Stimulated activated naive CD8-positive, alpha-beta T cell treated with anti-CD3 and anti-CD28 coated beads, Interleukin-15, amount 100 ng/mL, for 72 hours (primary cell): ENCODE measurements at regions not wholly inside any gene's neighbourhood (a gene's known extent, or its start where the extent isn't known, plus 50 kb on each side); places are given as distances from the start of the nearest gene placed in this dataset.

ENCODE experiments used
- ATAC-seq: fragments of 150-1000 bp; cut with Tn5 transposase; 2 replicates; pipeline ENCODE4 v1.10.0; 2021; ENCODE audit warnings: mild to moderate bottlenecking, moderate library complexity
- DNase-seq, 2 donors: peaks; one replicate each; pipeline ENCODE4 v3.0.0; 2021 to 2022
- H3K27ac Mint-ChIP-seq, 2 donors: one replicate each; pipeline ENCODE4 v1.8.0; 2022; ENCODE audit warnings: mild to moderate bottlenecking in 2 of 2, mixed read lengths in 2 of 2, moderate library complexity in 2 of 2
- H3K27me3 Mint-ChIP-seq: one replicate; pipeline ENCODE4 v1.8.0; 2022; ENCODE audit warnings: mixed read lengths
- H3K4me1 Mint-ChIP-seq: one replicate; pipeline ENCODE4 v1.8.0; 2022; ENCODE audit warnings: mild to moderate bottlenecking, mixed read lengths
- H3K4me3 Mint-ChIP-seq, 2 donors: one replicate each; pipeline ENCODE4 v1.8.0; 2022; ENCODE audit warnings: mild to moderate bottlenecking in 2 of 2, mixed read lengths in 2 of 2, moderate library complexity in 1 of 2
- H3K9me3 Mint-ChIP-seq, 2 donors: one replicate each; pipeline ENCODE4 v1.8.0; 2022; ENCODE audit warnings: mixed read lengths in 2 of 2

DNA sequence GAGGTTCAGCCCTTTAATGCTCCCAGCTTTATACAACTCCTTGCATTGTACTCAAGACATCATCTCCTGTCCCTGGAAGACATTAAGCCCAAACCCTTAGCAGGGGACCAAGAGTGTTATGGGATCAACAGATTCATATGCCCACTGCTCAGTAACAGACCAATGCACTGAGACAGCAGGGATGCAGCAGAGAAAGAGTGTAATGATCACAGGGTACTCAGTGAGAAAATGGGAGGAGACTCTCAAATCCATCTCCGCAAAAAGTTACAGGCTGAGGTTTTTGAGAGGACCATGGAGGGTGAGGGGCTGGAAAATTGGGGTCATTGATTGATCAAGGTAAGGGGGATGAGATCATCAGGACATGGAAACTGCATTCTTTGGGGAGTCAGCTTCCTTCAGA lies 96.2 kb downstream of the MATN1 start:
- Mint-ChIP-seq H3K4me1 (no peaks in the 10 kb centered on the region), H3K27ac (no peak overlapping the region), H3K4me3 (no peak overlapping the region), H3K27me3 (peaks cover 33% of the 10 kb centered on the region), H3K9me3 (peaks cover 24 to 32% of the 10 kb centered on the region in 2 donors)
- DNase-seq (no peak), ATAC-seq (no peak)

DNA sequence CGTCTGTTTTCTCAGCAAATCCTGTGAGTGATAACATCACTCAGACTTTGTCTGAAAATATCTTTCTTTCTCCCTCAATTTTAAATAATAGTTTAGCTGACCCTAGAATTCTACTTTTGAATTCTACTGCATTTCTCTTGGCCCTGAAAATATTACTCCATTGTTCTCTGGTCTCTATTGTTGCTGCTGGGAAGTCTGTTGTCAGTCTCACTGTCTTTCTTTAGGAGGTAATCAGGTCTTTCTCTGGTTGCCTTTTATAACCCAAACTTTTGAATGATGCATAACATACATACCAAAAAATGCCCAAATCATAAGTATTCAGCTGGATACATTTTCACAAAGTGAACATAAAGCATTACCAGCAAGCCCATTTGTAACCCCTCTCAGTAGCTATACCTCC lies 100.0 kb downstream of the MATN1 start:
- Mint-ChIP-seq H3K9me3 (peaks cover 26 to 39% of the 10 kb centered on the region in 2 donors), H3K4me1 (peaks cover 2% of the 10 kb centered on the region), H3K4me3 (no peak overlapping the region), H3K27ac (no peak overlapping the region), H3K27me3 (peaks cover 50% of the 10 kb centered on the region)
- ATAC-seq (no peak), DNase-seq (no peak)

DNA sequence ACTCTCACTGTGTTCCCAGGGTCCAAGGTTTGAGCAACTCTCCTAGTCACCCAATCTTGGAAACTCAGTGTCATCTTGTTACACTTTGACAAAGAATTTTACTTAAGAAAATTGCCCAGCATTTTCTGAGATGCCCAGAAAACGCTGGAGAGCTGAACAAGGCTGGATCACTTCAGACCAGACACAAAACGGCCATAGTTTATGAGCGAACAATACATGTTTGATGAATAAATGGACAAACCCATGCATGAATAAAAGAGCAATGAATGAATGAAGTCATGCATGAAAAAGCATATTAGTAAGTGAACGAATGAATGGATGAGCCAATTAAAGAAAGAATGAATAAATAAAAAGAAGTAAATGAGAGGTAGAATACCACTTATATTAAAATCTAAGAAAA lies 103.8 kb downstream of the MATN1 start:
- ATAC-seq (no peak), DNase-seq (no peak)
- peaks cover 40% of the 10 kb centered on the region for H3K27me3 Mint-ChIP-seq
- H3K9me3 Mint-ChIP-seq: peaks cover 17 to 24% of the 10 kb centered on the region in 2 donors
- H3K4me1 Mint-ChIP-seq: peaks cover 6% of the 10 kb centered on the region
- H3K4me3 Mint-ChIP-seq: no peak overlapping the region
- no peak overlapping the region for H3K27ac Mint-ChIP-seq

DNA sequence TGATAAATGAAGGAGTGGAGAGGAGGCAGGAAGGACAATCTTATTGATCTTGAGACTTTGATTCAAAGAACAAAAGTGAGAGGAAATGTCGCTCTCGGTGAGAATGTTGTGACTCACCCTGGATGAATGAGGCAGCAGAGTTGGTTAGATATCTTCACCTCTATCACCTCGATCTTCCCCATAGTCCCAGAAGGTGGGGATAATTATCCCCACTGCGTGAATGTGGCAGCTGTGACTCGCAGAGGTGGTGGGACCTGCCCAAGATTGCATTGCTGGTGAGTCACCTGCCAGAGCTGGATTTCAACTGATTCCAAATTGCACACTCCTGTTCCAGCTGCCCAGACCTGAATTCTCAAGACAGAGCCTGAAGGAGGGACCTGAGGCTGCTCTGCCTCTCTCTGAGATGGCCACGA lies 105.0 kb downstream of the MATN1 start:
- H3K9me3 Mint-ChIP-seq: peaks cover 11 to 19% of the 10 kb centered on the region in 2 donors
- H3K27me3 Mint-ChIP-seq: peaks cover 40% of the 10 kb centered on the region
- no peak for ATAC-seq
- peaks cover 6% of the 10 kb centered on the region for H3K4me1 Mint-ChIP-seq
- no peak overlapping the region for H3K4me3 Mint-ChIP-seq
- no peak overlapping the region for H3K27ac Mint-ChIP-seq
- DNase-seq: no peak

DNA sequence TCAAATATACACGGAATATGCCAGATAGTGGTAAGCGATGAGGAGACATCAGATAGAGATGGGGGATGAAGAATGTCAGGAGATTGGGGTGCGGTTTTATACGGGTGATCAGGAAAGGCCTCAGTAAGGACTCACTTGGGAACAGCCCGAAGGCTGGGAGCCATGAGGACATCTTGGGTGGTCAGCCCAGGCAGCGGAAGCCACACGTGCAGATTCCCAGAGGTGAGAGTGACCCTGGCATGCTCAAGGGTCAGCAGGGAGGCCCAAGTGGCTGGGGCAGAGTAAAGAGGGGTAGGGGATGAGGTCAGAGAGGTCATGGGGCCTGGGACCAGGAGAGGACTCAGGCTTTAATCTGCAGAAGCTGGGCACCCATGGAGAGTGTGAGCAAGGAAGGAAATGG lies 106.6 kb downstream of the MATN1 start:
- DNase-seq: no peak
- H3K27me3 Mint-ChIP-seq: peaks cover 39% of the 10 kb centered on the region
- H3K4me3 Mint-ChIP-seq: no peak overlapping the region
- peaks cover 6% of the 10 kb centered on the region for H3K4me1 Mint-ChIP-seq
- no peak overlapping the region for H3K27ac Mint-ChIP-seq
- H3K9me3 Mint-ChIP-seq: peaks cover 0 to 5% of the 10 kb centered on the region in 2 donors
- ATAC-seq: no peak

DNA sequence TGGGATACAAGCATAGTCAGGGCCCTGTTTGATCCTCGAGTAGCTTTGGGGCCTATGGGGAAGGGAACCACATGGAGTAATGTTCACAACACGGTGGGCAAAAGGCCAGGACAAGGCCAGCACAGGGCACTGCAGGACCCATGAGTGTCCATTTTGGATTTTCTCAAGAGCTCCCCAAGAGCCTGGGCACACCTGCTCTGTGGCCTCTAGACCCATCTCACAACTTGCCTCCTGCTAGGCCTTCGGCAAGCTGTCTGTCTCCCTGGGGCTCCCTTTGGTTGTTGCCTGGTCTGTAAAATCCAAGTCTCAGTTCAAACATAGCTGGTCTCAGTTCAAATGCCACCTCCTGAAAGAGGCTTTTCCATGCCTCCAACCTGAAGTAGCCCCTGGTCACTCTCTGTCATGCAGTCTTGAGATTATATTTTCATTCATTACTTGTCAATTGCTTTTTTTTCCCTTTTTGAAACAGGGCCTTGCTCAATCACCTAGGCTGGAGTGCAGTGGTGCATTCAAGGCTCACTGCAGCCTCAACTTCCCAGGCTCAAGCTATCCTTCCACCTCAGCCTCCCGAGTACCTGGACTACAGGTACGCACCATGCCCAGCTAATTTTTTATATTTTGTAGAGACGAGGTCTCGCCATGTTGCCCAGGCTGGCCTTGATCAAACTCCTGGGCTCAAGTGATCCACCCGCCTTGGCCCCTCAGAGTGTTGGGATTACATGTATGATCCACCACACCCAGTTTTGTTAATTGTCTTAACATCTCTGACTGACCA lies 107.4 kb downstream of the MATN1 start:
- Mint-ChIP-seq H3K27ac (no peak overlapping the region), H3K4me1 (peaks cover 6% of the 10 kb centered on the region), H3K4me3 (no peak overlapping the region), H3K27me3 (peaks cover 39% of the 10 kb centered on the region), H3K9me3 (no peaks in the 10 kb centered on the region)
- DNase-seq (no peak), ATAC-seq (no peak)

DNA sequence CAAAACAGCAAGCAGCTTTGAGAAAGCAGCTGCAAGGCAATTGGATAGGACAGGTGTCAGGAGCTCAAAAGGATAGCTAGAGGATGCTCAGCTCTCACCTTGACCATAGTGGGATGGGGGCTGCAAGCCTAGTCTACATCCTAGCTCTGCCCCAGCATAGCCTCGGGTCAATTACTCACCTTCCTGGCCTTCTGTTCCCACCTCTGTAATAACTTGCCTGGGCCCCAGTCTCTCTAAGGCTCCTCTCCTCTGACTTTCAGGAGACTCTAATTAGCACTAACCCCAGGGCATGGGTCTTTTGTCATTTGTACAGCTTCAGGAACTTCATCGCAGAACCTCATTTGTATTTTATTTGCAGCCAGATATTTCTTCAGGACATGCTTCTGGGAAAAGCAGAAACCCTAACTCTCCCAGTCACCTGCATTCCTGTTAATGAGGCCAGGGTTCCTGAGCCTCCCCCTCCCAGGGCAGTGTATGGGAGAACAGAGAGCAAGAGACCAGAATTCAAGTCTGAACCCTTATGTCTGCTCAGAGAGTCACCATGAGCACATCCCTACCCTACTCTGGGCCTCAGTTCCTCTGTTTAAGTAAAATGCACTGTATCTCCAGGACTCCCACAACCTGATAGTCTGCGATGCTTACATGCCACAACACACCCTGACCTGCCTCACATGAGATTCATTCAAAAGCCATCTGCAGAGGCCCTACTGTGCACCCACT lies 108.1 kb downstream of the MATN1 start:
- no peak for ATAC-seq
- Mint-ChIP-seq H3K9me3 (no peaks in the 10 kb centered on the region), H3K4me1 (peaks cover 6% of the 10 kb centered on the region), H3K27me3 (peaks cover 40% of the 10 kb centered on the region), H3K4me3 (no peak overlapping the region), H3K27ac (no peak overlapping the region)
- no peak for DNase-seq

DNA sequence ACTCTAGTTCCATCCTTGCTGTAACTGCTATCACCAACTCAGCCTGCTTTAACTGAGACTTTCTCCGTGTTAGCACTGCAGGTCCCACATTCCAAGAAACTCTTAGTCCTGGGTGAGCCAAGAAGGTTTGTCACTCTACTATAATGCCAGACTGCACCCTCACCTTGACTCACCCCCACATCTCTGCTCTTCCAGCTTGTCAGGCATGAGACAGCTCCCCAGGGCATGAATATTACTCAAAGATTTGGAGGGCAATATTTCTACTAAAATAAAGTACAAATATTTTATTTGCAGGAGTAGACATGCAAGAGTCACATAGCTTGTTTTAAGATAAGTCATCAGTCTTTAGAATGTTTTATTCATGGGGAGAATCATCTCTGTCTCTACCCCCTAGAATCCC lies 110.2 kb downstream of the MATN1 start:
- Mint-ChIP-seq H3K27me3 (peaks cover 47% of the 10 kb centered on the region), H3K9me3 (no peaks in the 10 kb centered on the region), H3K4me3 (no peak overlapping the region), H3K4me1 (peaks cover 2% of the 10 kb centered on the region), H3K27ac (no peak overlapping the region)
- DNase-seq (no peak), ATAC-seq (no peak)

DNA sequence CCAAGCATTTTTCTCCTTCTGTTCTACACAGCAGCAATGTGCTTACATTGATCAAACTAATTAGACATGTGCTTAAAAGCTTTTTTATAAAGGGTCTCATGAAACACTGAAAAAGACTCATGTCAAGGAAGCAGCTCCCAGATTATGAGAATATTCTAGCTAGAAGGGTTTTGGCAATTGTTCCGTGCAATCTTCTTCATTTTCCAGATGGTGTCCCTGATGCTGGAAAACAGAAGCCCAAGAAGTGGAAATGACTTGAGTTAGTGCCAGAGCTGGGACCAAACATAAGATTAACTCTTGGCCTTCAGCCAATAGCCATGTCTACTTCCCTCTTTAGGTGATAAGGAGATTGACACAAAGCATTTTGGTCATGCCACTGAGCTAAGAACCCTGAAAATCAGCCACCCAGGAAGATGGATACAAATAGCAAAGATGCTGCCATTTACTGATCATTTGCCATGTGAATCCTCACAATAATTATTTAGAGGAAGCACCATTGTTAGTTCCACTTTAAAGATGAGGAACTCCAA lies 110.8 kb downstream of the MATN1 start:
- Mint-ChIP-seq H3K4me3 (no peak overlapping the region), H3K9me3 (no peaks in the 10 kb centered on the region), H3K4me1 (no peaks in the 10 kb centered on the region), H3K27ac (no peak overlapping the region), H3K27me3 (peaks cover 47% of the 10 kb centered on the region)
- DNase-seq (no peak), ATAC-seq (no peak)

DNA sequence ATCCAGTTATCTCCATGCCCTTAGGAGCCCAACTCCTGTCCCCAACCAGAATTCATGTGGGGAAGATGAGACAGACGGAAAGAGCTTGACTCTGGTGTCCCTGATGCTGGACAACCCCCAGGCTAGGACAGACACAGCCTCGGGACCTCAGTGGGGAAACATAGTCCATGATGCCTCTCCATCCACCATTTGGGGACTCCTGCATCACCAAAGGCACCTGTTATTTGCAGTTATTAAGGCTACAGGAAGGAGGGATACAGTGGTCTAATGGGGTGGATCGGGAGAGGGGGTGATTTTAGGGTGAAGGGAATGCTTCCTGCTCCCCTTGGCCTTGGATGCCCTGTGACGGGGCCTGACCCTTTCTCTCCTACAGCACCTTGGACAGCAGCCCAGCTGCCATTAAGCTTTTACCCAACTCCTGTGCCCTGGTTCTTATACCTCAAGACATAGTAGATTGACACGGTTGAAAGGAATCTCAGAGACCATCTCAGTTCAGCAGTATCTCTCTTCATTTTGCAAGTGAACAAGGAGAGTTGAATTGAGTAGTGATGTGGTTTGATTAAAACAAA lies 111.6 kb downstream of the MATN1 start:
- Mint-ChIP-seq H3K27ac (no peak overlapping the region), H3K4me1 (no peaks in the 10 kb centered on the region), H3K9me3 (no peaks in the 10 kb centered on the region), H3K4me3 (no peak overlapping the region), H3K27me3 (peaks cover 46% of the 10 kb centered on the region)
- no peak for ATAC-seq
- DNase-seq: no peak

DNA sequence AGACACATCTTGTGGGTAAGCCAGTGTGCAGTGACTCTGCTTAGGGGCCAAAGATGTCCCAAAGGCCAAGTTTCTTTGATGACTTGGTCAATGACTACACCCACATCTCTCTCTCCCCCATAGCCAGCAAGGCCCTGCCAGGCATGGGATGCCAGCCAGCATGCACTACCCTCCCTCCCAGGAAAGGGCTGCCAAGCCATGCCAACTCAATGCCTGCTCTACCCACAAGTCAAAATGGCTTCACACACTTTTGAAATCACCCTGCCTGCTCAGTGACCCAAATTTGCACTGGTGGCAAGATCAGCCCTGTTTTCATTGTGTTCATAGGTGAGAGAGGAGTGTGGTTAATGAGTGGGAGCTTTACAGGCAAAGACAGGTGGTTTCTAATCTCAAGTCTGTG lies 112.5 kb downstream of the MATN1 start:
- H3K27ac Mint-ChIP-seq: no peak overlapping the region
- no peaks in the 10 kb centered on the region for H3K4me1 Mint-ChIP-seq
- no peak for DNase-seq
- no peaks in the 10 kb centered on the region for H3K9me3 Mint-ChIP-seq
- ATAC-seq: no peak
- H3K4me3 Mint-ChIP-seq: no peak overlapping the region
- peaks cover 49% of the 10 kb centered on the region for H3K27me3 Mint-ChIP-seq

DNA sequence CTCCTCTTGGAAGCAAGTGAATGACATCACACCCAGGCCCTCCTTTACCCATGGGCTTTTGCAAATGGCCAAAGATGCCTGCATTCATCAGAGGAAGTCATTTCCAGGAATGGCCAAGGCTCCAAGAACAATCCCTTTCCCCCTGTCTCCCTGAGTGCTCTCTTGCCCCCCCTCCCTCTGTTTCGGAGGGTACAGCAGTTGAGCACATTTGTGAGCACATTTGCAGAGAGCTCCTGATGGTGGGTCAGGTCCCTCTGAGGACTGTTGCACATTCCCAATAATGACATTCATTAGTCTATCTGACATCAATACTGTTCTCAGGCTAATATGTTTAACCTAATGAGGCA lies 113.4 kb downstream of the MATN1 start:
- DNase-seq (no peak), ATAC-seq (no peak)
- no peak overlapping the region for H3K4me3 Mint-ChIP-seq
- no peaks in the 10 kb centered on the region for H3K4me1 Mint-ChIP-seq
- H3K27me3 Mint-ChIP-seq: peaks cover 58% of the 10 kb centered on the region
- no peak overlapping the region for H3K27ac Mint-ChIP-seq
- H3K9me3 Mint-ChIP-seq: no peaks in the 10 kb centered on the region

DNA sequence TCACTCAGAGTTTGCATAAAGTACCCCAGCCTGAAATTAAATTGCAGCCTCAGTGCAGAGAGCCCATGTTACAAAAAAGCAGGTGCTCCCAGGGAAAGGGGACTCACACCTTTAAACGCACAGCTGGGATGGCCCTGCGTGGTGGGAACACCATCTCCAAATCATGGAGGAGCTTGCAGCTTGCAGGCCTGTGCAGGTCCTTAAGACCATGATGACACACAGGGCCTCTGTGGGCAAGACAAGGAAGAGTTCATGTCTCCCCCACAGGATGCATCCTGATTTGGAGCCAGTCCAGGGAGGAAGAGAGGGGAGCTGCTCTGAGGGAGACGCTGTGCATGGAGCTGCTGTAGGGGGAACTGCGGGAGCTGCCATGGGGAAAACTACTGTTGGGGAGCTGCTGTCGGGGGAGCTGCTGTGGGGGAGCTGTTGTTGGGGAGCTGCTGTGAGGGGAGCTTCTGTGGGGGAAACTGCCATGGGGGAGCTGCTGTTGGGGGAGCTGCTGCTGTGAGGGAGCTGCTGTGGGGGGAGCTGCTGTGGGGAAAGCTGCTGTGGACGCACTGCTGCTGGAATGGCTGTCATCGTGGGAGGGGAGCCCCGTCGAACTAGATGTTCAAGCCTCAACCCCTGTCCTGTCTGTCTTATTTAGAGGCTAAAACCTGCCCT lies 113.9 kb downstream of the MATN1 start:
- no peak overlapping the region for H3K27ac Mint-ChIP-seq
- peaks cover 60% of the 10 kb centered on the region for H3K27me3 Mint-ChIP-seq
- H3K9me3 Mint-ChIP-seq: no peaks in the 10 kb centered on the region
- no peak for DNase-seq
- H3K4me1 Mint-ChIP-seq: no peaks in the 10 kb centered on the region
- ATAC-seq: no peak
- no peak overlapping the region for H3K4me3 Mint-ChIP-seq

DNA sequence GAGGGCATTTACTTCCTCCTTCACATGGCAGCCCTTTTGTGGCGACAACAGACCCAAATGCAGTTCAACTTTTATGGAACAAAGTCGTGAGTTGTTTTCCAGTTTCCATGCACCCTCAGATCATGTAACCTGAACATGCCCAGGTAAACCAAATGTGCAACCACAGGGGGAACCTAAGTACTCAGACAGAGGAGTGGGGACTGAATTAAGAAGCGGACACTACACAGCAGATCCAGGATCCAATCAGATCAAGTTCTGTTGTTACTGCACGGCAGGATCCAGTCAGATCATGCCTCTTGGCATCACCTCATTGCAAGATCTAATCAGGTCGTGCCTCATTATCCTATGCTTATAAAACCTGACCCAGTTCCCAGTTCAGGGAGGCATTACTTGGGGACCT lies 115.7 kb downstream of the MATN1 start:
- no peaks in the 10 kb centered on the region for H3K4me1 Mint-ChIP-seq
- H3K27me3 Mint-ChIP-seq: peaks cover 60% of the 10 kb centered on the region
- no peak for ATAC-seq
- no peak overlapping the region for H3K27ac Mint-ChIP-seq
- no peaks in the 10 kb centered on the region for H3K9me3 Mint-ChIP-seq
- no peak for DNase-seq
- no peak overlapping the region for H3K4me3 Mint-ChIP-seq

DNA sequence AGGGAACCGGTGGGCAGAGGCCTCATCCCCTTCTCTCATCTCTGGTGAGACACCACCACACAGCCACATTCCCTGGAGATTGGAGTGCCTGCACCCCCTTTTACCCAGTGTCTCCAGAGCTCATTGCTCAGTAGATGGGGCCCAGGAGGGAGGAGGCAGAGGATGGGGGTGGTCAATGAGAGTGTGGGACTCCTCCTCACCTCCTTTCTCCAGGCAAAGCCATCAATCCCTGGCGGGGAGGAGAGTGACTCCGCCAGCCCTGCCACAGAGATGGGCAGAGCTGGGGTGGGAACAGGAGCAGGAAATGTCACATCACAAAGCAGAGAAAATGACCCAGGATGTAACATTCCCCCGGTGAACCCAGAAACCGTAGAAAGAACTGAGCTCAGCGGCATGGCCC lies 117.2 kb downstream of the MATN1 start:
- Mint-ChIP-seq H3K27ac (no peak overlapping the region), H3K4me1 (no peaks in the 10 kb centered on the region), H3K4me3 (no peak overlapping the region), H3K9me3 (no peaks in the 10 kb centered on the region), H3K27me3 (peaks cover 53% of the 10 kb centered on the region)
- no peak for DNase-seq
- no peak for ATAC-seq

DNA sequence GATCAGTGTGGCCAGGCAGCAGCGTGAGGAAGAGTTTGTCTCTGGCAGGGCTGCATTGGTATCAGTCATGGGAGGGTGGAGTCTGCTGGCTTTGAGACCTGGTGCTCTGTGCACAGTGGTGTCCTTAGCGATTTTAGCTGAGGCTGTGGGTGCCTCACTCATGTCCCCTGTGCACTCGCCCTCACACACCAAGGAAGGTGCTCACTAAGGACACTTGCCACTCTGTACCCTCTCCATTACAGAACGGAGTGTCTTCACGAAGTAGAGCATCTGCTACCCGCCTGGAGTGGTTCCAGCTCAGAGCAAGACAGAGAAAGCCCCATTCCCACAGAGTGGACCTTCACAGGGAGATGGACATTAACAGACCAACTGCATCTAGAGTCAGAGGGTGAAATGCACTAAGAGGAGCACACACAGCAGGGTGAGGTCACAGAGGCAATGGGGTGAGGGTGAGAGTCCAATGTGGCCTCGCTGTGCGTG lies 117.9 kb downstream of the MATN1 start:
- Mint-ChIP-seq H3K27ac (no peak overlapping the region), H3K4me1 (no peaks in the 10 kb centered on the region), H3K9me3 (no peaks in the 10 kb centered on the region), H3K4me3 (no peak overlapping the region), H3K27me3 (peaks cover 48% of the 10 kb centered on the region)
- ATAC-seq (no peak), DNase-seq (no peak)
